ENCODE measurements at regions not wholly inside any gene's neighbourhood (a gene's known extent, or its start where the extent isn't known, plus 50 kb on each side); places are given as distances from the start of the nearest gene placed in this dataset.

GRCh38 chr2:22900674-22901073 is 484.3 kb upstream of the KLHL29 start:
- no peak overlapping the region for H3K4me3 ChIP-seq (ENCODE audit: low read depth, low read length)
- H3K27me3 ChIP-seq: no peaks in the 10 kb centered on the region
- no peaks in the 10 kb centered on the region for H3K36me3 ChIP-seq
- no peaks in the 10 kb centered on the region for H3K9me3 ChIP-seq
- TF ChIP-seq, protein P1, sequence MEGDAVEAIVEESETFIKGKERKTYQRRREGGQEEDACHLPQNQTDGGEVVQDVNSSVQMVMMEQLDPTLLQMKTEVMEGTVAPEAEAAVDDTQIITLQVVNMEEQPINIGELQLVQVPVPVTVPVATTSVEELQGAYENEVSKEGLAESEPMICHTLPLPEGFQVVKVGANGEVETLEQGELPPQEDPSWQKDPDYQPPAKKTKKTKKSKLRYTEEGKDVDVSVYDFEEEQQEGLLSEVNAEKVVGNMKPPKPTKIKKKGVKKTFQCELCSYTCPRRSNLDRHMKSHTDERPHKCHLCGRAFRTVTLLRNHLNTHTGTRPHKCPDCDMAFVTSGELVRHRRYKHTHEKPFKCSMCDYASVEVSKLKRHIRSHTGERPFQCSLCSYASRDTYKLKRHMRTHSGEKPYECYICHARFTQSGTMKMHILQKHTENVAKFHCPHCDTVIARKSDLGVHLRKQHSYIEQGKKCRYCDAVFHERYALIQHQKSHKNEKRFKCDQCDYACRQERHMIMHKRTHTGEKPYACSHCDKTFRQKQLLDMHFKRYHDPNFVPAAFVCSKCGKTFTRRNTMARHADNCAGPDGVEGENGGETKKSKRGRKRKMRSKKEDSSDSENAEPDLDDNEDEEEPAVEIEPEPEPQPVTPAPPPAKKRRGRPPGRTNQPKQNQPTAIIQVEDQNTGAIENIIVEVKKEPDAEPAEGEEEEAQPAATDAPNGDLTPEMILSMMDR (IDR thresholded peaks at IDR 0.05; ENCODE audit: low read depth, low read length): no peak
- no peak for DNase-seq
- peaks cover 23% of the 10 kb centered on the region for H3K4me1 ChIP-seq

GRCh38 chr2:22901471-22902179 is 483.4 kb upstream of the KLHL29 start:
- TF ChIP-seq, protein P1 (IDR thresholded peaks at IDR 0.05; ENCODE audit: low read depth, low read length): no peak
- peaks cover 23% of the 10 kb centered on the region for H3K4me1 ChIP-seq
- H3K4me3 ChIP-seq (ENCODE audit: low read depth, low read length): no peak overlapping the region
- no peaks in the 10 kb centered on the region for H3K36me3 ChIP-seq
- no peak for DNase-seq
- no peaks in the 10 kb centered on the region for H3K9me3 ChIP-seq
- H3K27me3 ChIP-seq: no peaks in the 10 kb centered on the region

DNA sequence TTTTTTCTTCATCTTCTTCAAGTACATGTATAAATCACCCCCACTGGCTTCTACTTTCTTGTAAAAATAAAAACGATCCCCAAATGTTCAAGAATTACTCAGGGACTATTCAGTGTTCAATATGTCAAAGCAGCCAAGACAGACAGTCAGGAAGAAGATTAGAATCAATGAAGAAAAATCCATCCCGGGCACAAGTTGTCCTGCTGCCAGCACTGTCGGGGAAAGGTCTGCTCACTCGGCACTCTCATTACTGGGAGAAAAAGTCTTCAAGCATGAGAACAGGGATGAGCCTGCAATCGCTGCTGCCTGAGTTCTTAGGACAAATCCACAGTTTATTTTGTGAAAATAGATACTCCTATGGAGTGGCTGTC is 482.8 kb upstream of the KLHL29 start:
- TF ChIP-seq, protein P1 (IDR thresholded peaks at IDR 0.05; ENCODE audit: low read depth, low read length): no peak
- no peaks in the 10 kb centered on the region for H3K9me3 ChIP-seq
- H3K36me3 ChIP-seq: no peaks in the 10 kb centered on the region
- peaks cover 23% of the 10 kb centered on the region for H3K4me1 ChIP-seq
- peak; percentile 21 for DNase-seq
- no peak overlapping the region for H3K4me3 ChIP-seq (ENCODE audit: low read depth, low read length)
- H3K27me3 ChIP-seq: no peaks in the 10 kb centered on the region

- DNase-seq: peak; percentile 19
- H3K9me3 ChIP-seq: no peaks in the 10 kb centered on the region
- no peak overlapping the region for H3K4me3 ChIP-seq (ENCODE audit: low read depth, low read length)
- peaks cover 23% of the 10 kb centered on the region for H3K4me1 ChIP-seq
- TF ChIP-seq, protein P1 (IDR thresholded peaks at IDR 0.05; ENCODE audit: low read depth, low read length): no peak
- H3K27me3 ChIP-seq: no peaks in the 10 kb centered on the region
- no peaks in the 10 kb centered on the region for H3K36me3 ChIP-seq
Observed at GRCh38 chr2:22902662-22903165, 482.3 kb upstream of the KLHL29 start.

- TF ChIP-seq, protein P1 (IDR thresholded peaks at IDR 0.05; ENCODE audit: low read depth, low read length): no peak
- Histone ChIP-seq H3K4me1 (peaks cover 23% of the 10 kb centered on the region), H3K27me3 (no peaks in the 10 kb centered on the region), H3K4me3 (ENCODE audit: low read depth, low read length) (no peak overlapping the region), H3K36me3 (no peaks in the 10 kb centered on the region), H3K9me3 (no peaks in the 10 kb centered on the region)
- DNase-seq: no peak
Observed at GRCh38 chr2:22903616-22904015, 481.4 kb upstream of the KLHL29 start.

DNA sequence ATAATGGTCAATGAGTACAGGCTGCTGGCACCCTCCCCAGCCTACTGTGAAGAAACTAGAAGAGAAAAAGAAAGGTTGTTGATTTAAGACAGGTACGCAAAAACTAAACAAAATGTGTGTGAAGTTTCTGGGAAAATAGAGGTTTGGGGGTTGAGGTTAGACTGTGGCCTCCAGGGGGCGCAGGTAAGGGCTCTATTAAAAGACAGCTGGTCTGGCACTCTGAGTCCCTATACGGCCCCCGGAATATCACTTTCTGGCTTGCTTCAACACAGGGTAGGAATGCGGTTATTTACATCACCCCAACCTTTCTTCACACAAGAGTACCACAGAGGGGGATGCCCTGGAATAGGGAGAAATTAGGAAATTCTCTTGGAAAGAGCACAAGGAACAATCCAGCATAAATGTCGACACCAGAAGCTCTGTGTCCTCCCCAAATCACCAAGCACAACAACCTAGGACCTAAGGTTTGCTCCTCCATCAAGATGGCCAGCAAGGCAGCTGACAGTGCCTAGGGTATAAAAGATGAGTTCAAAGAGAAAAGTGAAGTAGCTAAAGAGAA is 480.8 kb upstream of the KLHL29 start:
- DNase-seq: peak; percentile 72
- Histone ChIP-seq H3K36me3 (no peaks in the 10 kb centered on the region), H3K4me1 (peaks cover 23% of the 10 kb centered on the region), H3K9me3 (no peaks in the 10 kb centered on the region), H3K4me3 (ENCODE audit: low read depth, low read length) (no peak overlapping the region), H3K27me3 (no peaks in the 10 kb centered on the region)
- TF ChIP-seq, protein P1 (IDR thresholded peaks at IDR 0.05; ENCODE audit: low read depth, low read length): peak; percentile 86

Measured in BE2C (cell line).